Esophagus squamous epithelium (tissue), 5 donors: ENCODE measurements at regions not wholly inside any gene's neighbourhood (a gene's known extent, or its start where the extent isn't known, plus 50 kb on each side); places are given as distances from the start of the nearest gene placed in this dataset.

ENCODE experiments used
- DNase-seq: peaks from one replicate; lab custom pipeline; 2025; lab: John Stamatoyannopoulos, UW
- H3K27ac ChIP-seq, 4 donors: fragments of 200-600 bp; sonication (generic); one replicate each; pipeline ENCODE4 v1.5.1; 2016 to 2019; ENCODE audit warnings: mild to moderate bottlenecking in 1 of 4
- H3K27me3 ChIP-seq, 4 donors: fragments of 200-600 bp; sonication (generic); 1 replicate in 3 of 4; 2 replicates in 1 of 4; pipeline versions ENCODE4 v1.5.1 to v1.6.0; 2017 to 2021; ENCODE audit warnings: antibody characterized with exemption in 1 of 4
- H3K36me3 ChIP-seq, 3 donors: fragments of 200-600 bp; sonication (generic); one replicate each; pipeline ENCODE4 v1.5.1; 2016 to 2019
- H3K4me1 ChIP-seq, 3 donors: fragments of 200-600 bp; sonication (generic); one replicate each; pipeline ENCODE4 v1.5.1; 2017 to 2019
- H3K4me3 ChIP-seq, 4 donors: fragments of 200-600 bp; sonication (generic); 1 replicate in 3 of 4; 2 replicates in 1 of 4; pipeline ENCODE4 v1.5.1; 2016 to 2019; ENCODE audit warnings: mild to moderate bottlenecking in 2 of 4, moderate library complexity in 1 of 4
- H3K9me3 ChIP-seq, 3 donors: fragments of 200-600 bp; sonication (generic); one replicate each; pipeline ENCODE4 v1.5.1; 2016 to 2019
- POLR2A ChIP-seq, 4 donors: fragments of 450-650 bp; IDR thresholded peaks; one replicate each; pipeline ENCODE4 v1.6.1; 2017; ENCODE audit warnings: antibody characterized with exemption in 4 of 4, mild to moderate bottlenecking in 4 of 4, moderate library complexity in 3 of 4
- WGBS, 2 donors: methylation state at CpG; one replicate each; pipeline ENCODE4 v1.1.5; 2018; 5-methylcytosine and 5-hydroxymethylcytosine counted together
- intact Hi-C: fragments of 100-400 bp; cut with DNase I; formaldehyde crosslinking; loops from one replicate; pipeline ENCODE4 v1.15.0; 2022
- TF ChIP-seq, protein P1 (sequence below), 6 experiments: fragments of 450-650 bp in 4 of 6; fragments of 200-600 bp in 2 of 6; sonication (generic) in 2 of 6; IDR thresholded peaks; one replicate each; pipeline ENCODE4 v1.5.1; 2016 to 2019; ENCODE audit warnings: antibody characterized with exemption in 6 of 6, mild to moderate bottlenecking in 4 of 6, moderate library complexity in 4 of 6
- donor health status: DM: yes; HTN: yes; CAD: no.

- Histone ChIP-seq H3K4me1 (peaks cover 0 to 36% (median 3%) of the 10 kb centered on the region in 3 donors), H3K9me3 (no peaks in the 10 kb centered on the region), H3K36me3 (no peaks in the 10 kb centered on the region), H3K27ac (no peak overlapping the region), H3K27me3 (peaks cover 0 to 8% (median 0%) of the 10 kb centered on the region in 4 donors), H3K4me3 (no peak overlapping the region)
- WGBS, 2 donors: 82 to 85% methylated on average over 15 to 17 of the region's 17 CpGs
- no peak for DNase-seq
- intact Hi-C loops: no loop called here
- no peak for TF ChIP-seq POLR2A (IDR thresholded peaks at IDR 0.05)
- TF ChIP-seq, protein P1, sequence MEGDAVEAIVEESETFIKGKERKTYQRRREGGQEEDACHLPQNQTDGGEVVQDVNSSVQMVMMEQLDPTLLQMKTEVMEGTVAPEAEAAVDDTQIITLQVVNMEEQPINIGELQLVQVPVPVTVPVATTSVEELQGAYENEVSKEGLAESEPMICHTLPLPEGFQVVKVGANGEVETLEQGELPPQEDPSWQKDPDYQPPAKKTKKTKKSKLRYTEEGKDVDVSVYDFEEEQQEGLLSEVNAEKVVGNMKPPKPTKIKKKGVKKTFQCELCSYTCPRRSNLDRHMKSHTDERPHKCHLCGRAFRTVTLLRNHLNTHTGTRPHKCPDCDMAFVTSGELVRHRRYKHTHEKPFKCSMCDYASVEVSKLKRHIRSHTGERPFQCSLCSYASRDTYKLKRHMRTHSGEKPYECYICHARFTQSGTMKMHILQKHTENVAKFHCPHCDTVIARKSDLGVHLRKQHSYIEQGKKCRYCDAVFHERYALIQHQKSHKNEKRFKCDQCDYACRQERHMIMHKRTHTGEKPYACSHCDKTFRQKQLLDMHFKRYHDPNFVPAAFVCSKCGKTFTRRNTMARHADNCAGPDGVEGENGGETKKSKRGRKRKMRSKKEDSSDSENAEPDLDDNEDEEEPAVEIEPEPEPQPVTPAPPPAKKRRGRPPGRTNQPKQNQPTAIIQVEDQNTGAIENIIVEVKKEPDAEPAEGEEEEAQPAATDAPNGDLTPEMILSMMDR (IDR thresholded peaks at IDR 0.05): no peak
Measured at GRCh38 chr6:40743690-40744446, 156.7 kb upstream of the LRFN2 start.

DNA sequence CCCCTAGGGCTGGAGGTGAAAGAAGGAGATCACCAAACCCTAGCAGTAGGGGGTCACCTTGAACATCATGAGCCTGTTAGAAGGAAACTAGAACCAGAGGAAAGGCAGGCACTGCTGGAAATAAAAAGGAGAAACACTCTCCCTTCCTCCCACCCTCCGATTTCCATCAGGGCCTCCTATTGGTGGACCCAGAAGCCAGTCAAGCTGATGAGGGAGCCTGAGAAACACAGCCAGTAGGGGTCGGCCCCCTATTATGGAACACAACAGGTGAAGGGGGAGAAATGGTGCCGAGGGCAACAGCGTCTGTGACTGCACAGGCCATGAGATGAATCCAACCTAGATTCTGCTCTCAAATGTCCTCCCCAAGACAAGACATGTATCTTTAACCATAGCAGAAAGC, 156.1 kb upstream of the LRFN2 start:
- intact Hi-C loops: no loop called here
- Histone ChIP-seq H3K36me3 (no peaks in the 10 kb centered on the region), H3K9me3 (no peaks in the 10 kb centered on the region), H3K27me3 (peaks cover 0 to 10% (median 0%) of the 10 kb centered on the region in 4 donors), H3K4me1 (peaks cover 0 to 36% (median 3%) of the 10 kb centered on the region in 3 donors), H3K27ac (no peak overlapping the region), H3K4me3 (no peak overlapping the region)
- WGBS, 2 donors: 64 to 71% methylated on average over 4 of the region's 4 CpGs
- no peak for TF ChIP-seq POLR2A (IDR thresholded peaks at IDR 0.05)
- TF ChIP-seq, protein P1 (IDR thresholded peaks at IDR 0.05): no peak
- DNase-seq: no peak

- Histone ChIP-seq H3K4me1 (peaks cover 0 to 15% (median 0%) of the 10 kb centered on the region in 3 donors), H3K4me3 (no peak overlapping the region), H3K27ac (no peak overlapping the region), H3K9me3 (no peaks in the 10 kb centered on the region), H3K36me3 (no peaks in the 10 kb centered on the region), H3K27me3 (peaks cover 0 to 30% (median 0%) of the 10 kb centered on the region in 4 donors)
- WGBS, 2 donors: 66 to 73% methylated on average over 2 to 3 of the region's 3 CpGs
- TF ChIP-seq, protein P1 (IDR thresholded peaks at IDR 0.05): no peak
- intact Hi-C loops: no loop called here
- DNase-seq: no peak
Measured at GRCh38 chr6:40740518-40740917, 153.4 kb upstream of the LRFN2 start.

DNA sequence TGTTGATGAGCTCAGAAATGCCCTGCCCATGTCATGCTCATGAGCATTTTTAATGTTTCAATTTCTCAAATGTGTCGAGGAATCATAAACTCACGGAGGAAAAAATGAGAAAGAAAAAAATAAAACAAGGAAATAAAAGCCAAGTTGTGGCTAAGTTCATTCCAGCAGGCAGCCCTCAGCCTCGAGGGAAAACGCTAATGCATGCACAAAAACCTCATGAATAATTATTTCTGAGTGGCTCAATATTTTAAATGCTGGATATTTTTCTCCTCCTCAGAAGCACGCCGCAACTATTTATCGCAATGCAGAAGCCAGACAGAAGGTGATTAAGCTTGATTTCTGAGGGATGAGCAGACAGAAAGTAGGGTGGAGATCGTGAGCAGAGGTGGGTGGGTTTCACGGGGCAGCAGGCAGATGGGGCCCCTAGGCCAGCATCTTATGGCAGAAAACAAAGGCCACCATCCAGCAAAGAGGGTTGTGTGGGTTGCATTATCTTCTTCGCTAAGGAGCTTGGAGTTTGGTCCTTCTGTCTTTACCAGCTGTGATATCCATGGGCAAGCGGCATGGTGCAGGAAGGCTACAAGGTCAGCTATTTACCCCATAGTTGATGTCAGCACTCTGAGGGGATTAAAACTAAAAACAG, 151.5 kb upstream of the LRFN2 start:
- Histone ChIP-seq H3K27me3 (peaks cover 0 to 41% (median 0%) of the 10 kb centered on the region in 4 donors), H3K9me3 (no peaks in the 10 kb centered on the region), H3K4me3 (no peak overlapping the region), H3K4me1 (no peaks in the 10 kb centered on the region), H3K36me3 (no peaks in the 10 kb centered on the region), H3K27ac (no peak overlapping the region)
- WGBS, 2 donors: 61 to 74% methylated on average over 11 of the region's 11 CpGs
- TF ChIP-seq, protein P1 (IDR thresholded peaks at IDR 0.05): no peak
- no peak for TF ChIP-seq POLR2A (IDR thresholded peaks at IDR 0.05)
- intact Hi-C loops: no loop called here
- DNase-seq: no peak

DNA sequence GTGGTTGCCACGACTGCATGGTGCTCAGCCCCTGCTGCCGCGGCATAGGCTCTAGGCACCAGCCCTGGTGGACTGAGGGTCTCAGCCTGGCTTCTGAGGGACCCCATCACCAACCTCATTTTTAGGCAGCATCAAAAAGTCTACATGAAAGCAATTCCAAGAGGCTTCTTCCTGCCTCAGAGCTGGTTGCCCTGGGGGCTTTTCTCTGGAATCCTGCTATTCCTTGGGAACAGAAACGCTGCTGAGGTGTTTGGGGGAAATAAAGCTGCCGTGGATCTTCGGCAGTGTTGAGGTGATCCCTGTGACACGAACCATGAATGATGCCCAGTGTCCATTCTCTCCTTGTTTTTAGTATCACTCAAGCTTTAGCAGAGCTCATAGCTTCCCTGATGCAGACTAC, 148.4 kb upstream of the LRFN2 start:
- H3K4me3 ChIP-seq: no peak overlapping the region
- H3K4me1 ChIP-seq: no peaks in the 10 kb centered on the region
- peaks cover 0 to 34% (median 0%) of the 10 kb centered on the region in 4 donors for H3K27me3 ChIP-seq
- H3K27ac ChIP-seq: no peak overlapping the region
- DNase-seq: no peak
- H3K9me3 ChIP-seq: no peaks in the 10 kb centered on the region
- TF ChIP-seq, protein P1 (IDR thresholded peaks at IDR 0.05): no peak
- TF ChIP-seq POLR2A (IDR thresholded peaks at IDR 0.05): no peak
- WGBS, 2 donors: 74% methylated on average over 7 of the region's 7 CpGs; no CpG with 5 or more reads in 1 of the 2 donors
- intact Hi-C loops: no loop called here
- no peaks in the 10 kb centered on the region for H3K36me3 ChIP-seq
